ENCODE measurements at regions not wholly inside any gene's neighbourhood (a gene's known extent, or its start where the extent isn't known, plus 50 kb on each side); places are given as distances from the start of the nearest gene placed in this dataset.

DNA sequence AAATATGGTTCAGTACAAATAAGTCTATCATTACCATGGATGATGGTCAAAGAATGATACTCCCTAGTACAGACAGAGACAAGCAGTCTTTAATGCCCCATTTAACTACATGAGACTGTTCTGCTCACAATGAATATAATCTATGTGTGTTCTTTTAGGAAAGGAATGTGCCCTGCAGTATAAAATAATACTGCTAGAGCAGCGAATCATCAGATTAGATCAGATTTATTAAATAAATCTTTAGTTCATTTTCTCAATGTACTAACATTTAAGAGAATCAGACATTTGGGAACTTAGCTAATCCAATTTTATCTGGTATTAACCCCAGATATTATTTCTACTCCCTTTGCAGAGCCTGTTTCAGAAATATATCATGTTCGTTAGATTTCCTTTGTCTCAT, 272.0 kb upstream of the GCFC2 start:
- H3K27ac ChIP-seq: no peak overlapping the region
- no peaks in the 10 kb centered on the region for H3F3A ChIP-seq (ENCODE audit: insufficient read depth)
- no peaks in the 10 kb centered on the region for H3K4me1 ChIP-seq (ENCODE audit: insufficient read depth)
- no peak overlapping the region for H3K9ac ChIP-seq
- in situ Hi-C loops (cut with MboI): no loop called here
- no peaks in the 10 kb centered on the region for H3K79me2 ChIP-seq (ENCODE audit: insufficient read depth)
- no peaks in the 10 kb centered on the region for H4K20me1 ChIP-seq (ENCODE audit: insufficient read depth)
- H3K27me3 ChIP-seq (replicated peaks; ENCODE audit: insufficient read depth): no peaks in the 10 kb centered on the region
- H3K9me2 ChIP-seq (ENCODE audit: insufficient read depth): no peaks in the 10 kb centered on the region
- TF ChIP-seq EZH2 (IDR thresholded peaks at IDR 0.05; ENCODE audit: insufficient read depth, poor library complexity, severe bottlenecking) (no peak), EZH2phosphoT487 (IDR thresholded peaks at IDR 0.05; ENCODE audit: insufficient read depth, low read depth) (no peak)
- no peak overlapping the region for H2AFZ ChIP-seq
- WGBS, 2 experiments (ENCODE audit: low coverage in 1 of 2, low lambda C conversion rate in 2 of 2, missing lambda C conversion rate in 2 of 2): 22 to 24% methylated on average over 2 of the region's 2 CpGs
- no peaks in the 10 kb centered on the region for H3K9me3 ChIP-seq (ENCODE audit: low read depth)
- DNase-seq: no peak
- H3K4me2 ChIP-seq (ENCODE audit: unreplicated experiment): no peak overlapping the region
- H3K4me3 ChIP-seq: no peak overlapping the region
- H3K36me3 ChIP-seq (ENCODE audit: low read depth): no peaks in the 10 kb centered on the region

DNA sequence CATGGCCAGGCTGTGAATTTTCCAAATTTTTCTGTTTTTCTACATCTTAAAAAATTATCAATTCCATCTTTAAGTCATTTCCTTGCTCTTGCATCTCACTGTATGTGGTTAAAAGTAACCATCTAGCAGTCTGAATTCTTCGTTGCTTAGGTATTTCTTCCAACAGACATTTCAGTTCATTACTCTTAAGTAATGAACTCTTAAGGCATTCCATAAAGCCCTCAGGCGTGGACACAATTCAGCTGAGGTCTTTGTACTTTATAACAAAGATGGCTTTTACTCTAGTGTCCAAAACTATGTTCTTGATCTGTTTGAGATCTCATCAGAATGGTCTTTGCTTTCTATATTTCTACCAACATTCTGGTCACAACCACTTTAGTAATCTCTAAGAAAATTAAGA, 253.9 kb upstream of the GCFC2 start:
- H4K20me1 ChIP-seq (ENCODE audit: insufficient read depth): no peaks in the 10 kb centered on the region
- no peaks in the 10 kb centered on the region for H3F3A ChIP-seq (ENCODE audit: insufficient read depth)
- H3K4me2 ChIP-seq (ENCODE audit: unreplicated experiment): no peak overlapping the region
- no peaks in the 10 kb centered on the region for H3K9me3 ChIP-seq (ENCODE audit: low read depth)
- no peaks in the 10 kb centered on the region for H3K4me1 ChIP-seq (ENCODE audit: insufficient read depth)
- no peaks in the 10 kb centered on the region for H3K79me2 ChIP-seq (ENCODE audit: insufficient read depth)
- H3K27me3 ChIP-seq (replicated peaks; ENCODE audit: insufficient read depth): no peaks in the 10 kb centered on the region
- TF ChIP-seq EZH2phosphoT487 (IDR thresholded peaks at IDR 0.05; ENCODE audit: insufficient read depth, low read depth): no peak
- no peak for TF ChIP-seq EZH2 (IDR thresholded peaks at IDR 0.05; ENCODE audit: insufficient read depth, poor library complexity, severe bottlenecking)
- no peak for DNase-seq
- 2 to 6% methylated on average over 2 of the region's 2 CpGs for WGBS, 2 experiments (ENCODE audit: low coverage in 1 of 2, low lambda C conversion rate in 2 of 2, missing lambda C conversion rate in 2 of 2)
- H2AFZ ChIP-seq: no peak overlapping the region
- H3K4me3 ChIP-seq: no peak overlapping the region
- no peaks in the 10 kb centered on the region for H3K9me2 ChIP-seq (ENCODE audit: insufficient read depth)
- in situ Hi-C loops (cut with MboI): no loop called here
- no peak overlapping the region for H3K27ac ChIP-seq
- no peaks in the 10 kb centered on the region for H3K36me3 ChIP-seq (ENCODE audit: low read depth)
- H3K9ac ChIP-seq: no peak overlapping the region

DNA sequence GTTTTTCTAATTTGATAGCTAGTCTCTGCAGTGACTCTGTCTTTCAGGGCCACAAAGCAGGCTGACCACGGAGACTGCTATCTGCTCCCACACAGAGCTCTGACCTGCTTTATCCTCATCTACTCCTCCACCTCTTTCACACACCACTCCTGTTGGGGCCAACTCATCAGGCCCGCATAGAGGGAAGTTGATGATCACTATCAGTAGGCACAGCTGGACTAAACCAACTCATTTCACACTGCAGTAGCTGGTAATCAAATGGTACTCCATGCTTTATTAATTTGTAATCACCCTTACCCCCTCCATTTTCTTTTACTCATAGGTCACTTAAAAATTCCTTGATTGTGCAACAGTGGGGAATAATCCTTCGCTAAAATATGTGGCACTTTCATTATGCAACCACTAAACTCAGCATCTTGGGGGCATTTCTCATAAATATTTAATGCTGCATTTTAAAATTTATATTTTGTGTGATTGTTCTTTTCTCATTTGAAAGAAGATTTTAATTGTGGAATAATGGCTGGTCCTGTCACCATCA, 249.8 kb upstream of the GCFC2 start:
- no peak overlapping the region for H3K4me3 ChIP-seq
- no peak overlapping the region for H3K27ac ChIP-seq
- H3K9me2 ChIP-seq (ENCODE audit: insufficient read depth): no peaks in the 10 kb centered on the region
- H3K4me2 ChIP-seq (ENCODE audit: unreplicated experiment): no peak overlapping the region
- H4K20me1 ChIP-seq (ENCODE audit: insufficient read depth): no peaks in the 10 kb centered on the region
- 22 to 25% methylated on average over 3 of the region's 3 CpGs for WGBS, 2 experiments (ENCODE audit: low coverage in 1 of 2, low lambda C conversion rate in 2 of 2, missing lambda C conversion rate in 2 of 2)
- H2AFZ ChIP-seq: no peak overlapping the region
- TF ChIP-seq EZH2 (IDR thresholded peaks at IDR 0.05; ENCODE audit: insufficient read depth, poor library complexity, severe bottlenecking) (no peak), EZH2phosphoT487 (IDR thresholded peaks at IDR 0.05; ENCODE audit: insufficient read depth, low read depth) (no peak)
- H3K79me2 ChIP-seq (ENCODE audit: insufficient read depth): no peaks in the 10 kb centered on the region
- no peaks in the 10 kb centered on the region for H3K27me3 ChIP-seq (replicated peaks; ENCODE audit: insufficient read depth)
- in situ Hi-C loops (cut with MboI): no loop called here
- DNase-seq: no peak
- H3K9me3 ChIP-seq (ENCODE audit: low read depth): no peaks in the 10 kb centered on the region
- H3F3A ChIP-seq (ENCODE audit: insufficient read depth): no peaks in the 10 kb centered on the region
- H3K36me3 ChIP-seq (ENCODE audit: low read depth): no peaks in the 10 kb centered on the region
- H3K9ac ChIP-seq: no peak overlapping the region
- H3K4me1 ChIP-seq (ENCODE audit: insufficient read depth): no peaks in the 10 kb centered on the region

DNA sequence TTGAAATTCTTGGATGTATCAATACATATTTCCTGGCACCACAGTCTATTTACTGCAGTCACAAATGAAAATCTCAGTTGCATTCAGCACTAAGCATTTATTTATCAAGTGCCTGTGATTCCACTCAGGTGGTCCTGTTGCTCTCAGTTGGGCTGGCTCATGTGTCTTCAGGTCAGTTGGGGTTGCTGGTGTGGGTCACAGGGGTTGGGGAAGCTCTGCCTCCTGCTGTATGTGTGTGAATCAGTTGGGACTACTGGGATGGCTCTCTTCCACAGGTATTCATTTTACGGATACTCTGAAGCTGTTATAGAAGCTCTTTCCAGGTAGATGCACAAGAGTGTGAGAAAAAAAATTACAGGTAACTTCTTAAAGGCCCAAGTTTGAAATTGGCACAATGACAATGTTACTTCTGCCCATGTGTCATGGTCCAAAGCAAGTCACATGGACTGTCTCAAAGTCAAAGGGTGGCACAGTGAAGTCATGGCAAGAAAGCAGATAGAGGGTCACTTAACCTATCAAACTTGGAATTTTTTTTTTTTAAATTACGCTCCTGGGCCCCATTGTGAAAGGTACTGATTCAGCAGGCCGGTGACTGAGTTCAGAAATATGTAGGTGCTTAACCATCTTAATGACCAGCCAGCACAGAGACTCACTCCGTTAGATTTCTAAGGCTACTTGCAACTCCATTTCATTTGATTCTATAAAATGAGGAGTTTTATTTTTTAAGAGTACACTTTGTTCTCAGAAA, 249.2 kb upstream of the GCFC2 start:
- Histone ChIP-seq H2AFZ (no peak overlapping the region), H4K20me1 (ENCODE audit: insufficient read depth) (no peaks in the 10 kb centered on the region), H3K4me2 (ENCODE audit: unreplicated experiment) (no peak overlapping the region), H3K36me3 (ENCODE audit: low read depth) (no peaks in the 10 kb centered on the region), H3K9me3 (ENCODE audit: low read depth) (no peaks in the 10 kb centered on the region), H3K27me3 (replicated peaks; ENCODE audit: insufficient read depth) (no peaks in the 10 kb centered on the region), H3K9me2 (ENCODE audit: insufficient read depth) (no peaks in the 10 kb centered on the region), H3K79me2 (ENCODE audit: insufficient read depth) (no peaks in the 10 kb centered on the region), H3K9ac (no peak overlapping the region), H3F3A (ENCODE audit: insufficient read depth) (no peaks in the 10 kb centered on the region), H3K27ac (no peak overlapping the region), H3K4me1 (ENCODE audit: insufficient read depth) (no peaks in the 10 kb centered on the region), H3K4me3 (no peak overlapping the region)
- 13 to 21% methylated on average over 4 of the region's 4 CpGs for WGBS, 2 experiments (ENCODE audit: low coverage in 1 of 2, low lambda C conversion rate in 2 of 2, missing lambda C conversion rate in 2 of 2)
- DNase-seq: no peak
- in situ Hi-C loops (cut with MboI): no loop called here
- no peak for TF ChIP-seq EZH2 (IDR thresholded peaks at IDR 0.05; ENCODE audit: insufficient read depth, poor library complexity, severe bottlenecking)
- no peak for TF ChIP-seq EZH2phosphoT487 (IDR thresholded peaks at IDR 0.05; ENCODE audit: insufficient read depth, low read depth)

Measured in GM23248 (cell line).